GM10248 (cell line): ENCODE measurements at regions not wholly inside any gene's neighbourhood (a gene's known extent, or its start where the extent isn't known, plus 50 kb on each side); places are given as distances from the start of the nearest gene placed in this dataset.
"Not testable (repeated sequence)": the region's sequence is repeated elsewhere in the genome, so short reads cannot be mapped to it uniquely, and the experiment has no call there.

Source experiments
- CTCF ChIA-PET: fragments of 300-600 bp; sonication (Branson Sonifier 250); formaldehyde crosslinking; extraction: SDS; loops from one replicate; lab custom pipeline; 2021; ENCODE audit warnings: antibody characterized with exemption; lab: Yijun Ruan, JAX
- POLR2A ChIA-PET: fragments of 350-650 bp; sonication (Branson Sonifier 250); formaldehyde crosslinking; extraction: SDS; loops from one replicate; lab custom pipeline; 2020; ENCODE audit warnings: antibody characterized with exemption; lab: Yijun Ruan, JAX
- DNase-seq: peaks from one replicate; pipeline ENCODE4 v3.0.0; 2012; ENCODE audit errors: extremely low spot score
- CTCF ChIP-seq: IDR thresholded peaks from 2 replicates; pipeline ENCODE4 v1.5.1; 2012; ENCODE audit warnings: mild to moderate bottlenecking, low read depth; ENCODE audit errors: extremely low read depth, missing control alignments, control extremely low read depth

- DNase-seq, result no peak
- no peak for TF ChIP-seq CTCF
Observed at GRCh38 chr15:87669846-87670245, 586.7 kb downstream of the NTRK3 start.

GRCh38 chr15:87668768-87669564 lies 587.6 kb downstream of the NTRK3 start:
- CTCF ChIA-PET, result interaction anchor here (1.4 kb wide), 1 partner anchor 14 kb away, joined by 3 read pairs; no protein-coding TSS in a partner anchor
- POLR2A ChIA-PET, DNase-seq: not testable (repeated sequence)

More at GRCh38 chr15:87669846-87670245, 586.7 kb downstream of the NTRK3 start:
- ChIA-PET CTCF (interaction anchor here (1.4 kb wide), 1 partner anchor 13 kb away, joined by 3 read pairs; no protein-coding TSS in a partner anchor), POLR2A (no interaction called here)

- TF ChIP-seq CTCF, result no peak
- CTCF ChIA-PET, result no interaction called here
- DNase-seq, result no peak
- POLR2A ChIA-PET, result no interaction called here
Observed at GRCh38 chr15:87667643-87668042, 588.9 kb downstream of the NTRK3 start.

DNA sequence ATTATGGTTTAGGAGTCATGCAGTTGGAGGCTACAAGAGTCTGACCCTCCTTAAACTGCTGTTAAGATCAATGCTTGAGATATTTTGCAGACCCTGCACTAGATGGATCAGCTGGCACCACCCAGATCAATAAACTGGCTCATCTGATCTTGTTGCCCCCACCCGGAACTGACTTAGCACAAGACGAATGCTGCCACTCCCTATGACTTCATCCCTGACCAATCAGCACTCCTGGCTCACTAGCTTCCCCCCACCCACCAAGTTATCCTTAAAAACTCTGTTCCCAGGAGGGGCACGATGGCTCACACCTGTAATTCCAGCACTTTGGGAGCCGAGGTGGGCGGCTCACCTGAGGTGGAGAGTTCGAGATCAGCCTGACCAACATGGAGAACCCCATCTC lies 594.0 kb downstream of the NTRK3 start:
- DNase-seq, result no peak
- ChIA-PET CTCF (no interaction called here), POLR2A (no interaction called here)
- TF ChIP-seq CTCF, result no peak

DNA sequence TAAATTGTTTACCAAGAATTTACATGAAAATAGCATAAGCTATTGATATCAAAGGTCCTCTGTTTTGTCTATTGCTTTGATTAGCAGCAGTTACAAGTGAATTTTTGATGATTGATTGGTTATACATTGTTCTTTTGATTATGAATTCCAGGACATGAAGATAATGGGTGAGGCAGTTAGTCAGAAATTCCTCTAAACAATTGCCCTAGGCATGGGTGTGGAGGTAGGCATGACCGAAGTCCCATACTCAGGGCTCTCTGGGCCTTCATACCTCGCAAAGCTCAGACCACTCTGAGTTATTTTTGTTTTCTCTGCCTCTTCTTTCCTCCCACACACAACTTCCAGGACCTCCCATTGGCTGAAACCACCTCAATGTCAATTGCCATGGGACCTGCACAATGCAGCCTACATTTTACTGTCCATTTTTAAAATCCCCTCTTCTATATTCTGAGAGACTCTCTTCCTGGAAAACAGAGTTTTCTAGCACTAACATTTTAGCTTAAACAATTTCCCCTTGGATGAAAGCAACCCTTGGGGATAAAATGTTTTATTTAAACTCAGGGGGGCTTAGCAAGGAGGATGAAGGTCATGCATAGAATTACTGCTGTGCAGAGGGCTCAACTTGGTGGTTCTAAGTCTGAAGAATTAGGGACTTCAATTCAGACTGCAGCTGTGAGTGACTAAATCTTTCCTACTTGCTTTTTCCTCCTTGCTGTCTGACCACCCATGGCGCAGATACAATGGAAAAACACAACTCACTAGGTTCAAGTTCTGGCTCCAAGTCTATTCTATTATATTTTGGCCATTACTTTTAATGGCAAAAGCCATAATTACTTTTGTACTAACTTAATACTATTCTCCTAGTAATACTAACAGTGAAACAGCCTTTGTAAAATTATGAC lies 594.8 kb downstream of the NTRK3 start:
- POLR2A ChIA-PET, result no interaction called here
- DNase-seq, result no peak
- no peak for TF ChIP-seq CTCF
- CTCF ChIA-PET, result no interaction called here

DNA sequence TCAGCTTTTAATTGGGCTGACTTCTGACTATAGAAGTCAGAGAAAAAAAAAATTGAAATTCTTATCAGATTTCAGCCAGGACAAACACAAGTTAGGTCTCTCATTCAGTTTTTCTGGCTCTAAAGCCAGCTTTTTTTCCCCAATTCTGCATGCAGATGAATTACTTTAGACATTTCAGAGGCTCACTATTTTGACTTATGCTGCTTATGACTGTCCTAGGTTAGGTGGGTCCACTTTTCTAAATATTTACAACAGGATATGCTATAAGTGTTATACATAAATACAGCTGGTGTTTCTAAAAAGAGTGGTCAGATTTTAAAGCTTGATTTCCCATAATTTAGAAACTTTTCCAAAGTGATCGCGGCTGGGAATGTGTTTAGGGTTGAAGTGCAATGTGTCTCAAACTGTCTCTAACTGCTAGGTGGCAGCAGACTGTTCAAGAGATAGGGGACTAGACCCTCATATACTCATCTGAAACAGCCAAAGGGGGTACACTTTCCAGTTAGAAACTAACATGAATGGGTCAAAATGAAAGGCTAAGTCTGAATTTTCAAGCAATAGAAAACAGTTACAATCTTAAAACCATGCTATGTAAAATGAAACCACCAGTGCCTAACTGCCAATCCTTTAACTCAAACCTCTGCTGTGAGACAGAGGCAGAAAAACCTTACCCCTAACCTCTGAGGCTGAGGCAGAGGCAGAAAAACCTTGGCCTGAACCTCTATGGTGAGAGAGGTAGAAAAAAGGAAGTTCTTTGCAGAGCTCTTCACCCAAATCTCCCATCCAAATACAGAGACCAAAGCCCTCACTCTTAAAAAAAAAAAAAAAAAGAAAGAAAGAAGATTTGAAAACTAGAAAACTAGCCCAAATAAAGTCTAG lies 596.0 kb downstream of the NTRK3 start:
- CTCF ChIA-PET, result no interaction called here
- POLR2A ChIA-PET, result no interaction called here
- no peak for DNase-seq
- TF ChIP-seq CTCF, result no peak
